UCSD-AML1 (cell line): ENCODE measurements at regions not wholly inside any gene's neighbourhood (a gene's known extent, or its start where the extent isn't known, plus 50 kb on each side); places are given as distances from the start of the nearest gene placed in this dataset.

Experiments used
- DNase-seq: peaks from one replicate; lab custom pipeline; 2025; ENCODE audit not compliant: unreplicated experiment; lab: John Stamatoyannopoulos, UW

GRCh38 chr1:82931006-82931405, 1067.9 kb downstream of the TTLL7 start:
- no peak for DNase-seq

- no peak for DNase-seq
Observed at GRCh38 chr1:82927753-82928152, 1071.2 kb downstream of the TTLL7 start.

DNA sequence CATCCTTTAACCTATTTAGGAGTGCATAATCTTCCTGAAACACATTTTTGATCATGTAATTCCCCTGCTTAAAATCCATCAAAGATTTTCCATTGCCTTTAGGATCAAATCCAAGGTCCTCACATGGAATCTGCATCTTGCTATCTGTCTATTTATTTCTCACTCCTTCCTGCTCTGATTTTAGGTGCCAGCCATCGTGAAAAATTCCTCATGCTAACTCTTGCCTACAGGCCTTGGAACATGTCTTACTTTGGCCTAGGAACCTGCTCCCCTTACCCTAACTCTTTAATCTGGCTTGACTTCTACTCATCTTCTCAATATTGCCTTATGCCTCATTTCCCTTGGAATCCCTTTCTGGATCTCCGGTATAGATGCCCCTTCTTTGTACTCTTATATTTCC, 1074.3 kb downstream of the TTLL7 start:
- DNase-seq: no peak

DNA sequence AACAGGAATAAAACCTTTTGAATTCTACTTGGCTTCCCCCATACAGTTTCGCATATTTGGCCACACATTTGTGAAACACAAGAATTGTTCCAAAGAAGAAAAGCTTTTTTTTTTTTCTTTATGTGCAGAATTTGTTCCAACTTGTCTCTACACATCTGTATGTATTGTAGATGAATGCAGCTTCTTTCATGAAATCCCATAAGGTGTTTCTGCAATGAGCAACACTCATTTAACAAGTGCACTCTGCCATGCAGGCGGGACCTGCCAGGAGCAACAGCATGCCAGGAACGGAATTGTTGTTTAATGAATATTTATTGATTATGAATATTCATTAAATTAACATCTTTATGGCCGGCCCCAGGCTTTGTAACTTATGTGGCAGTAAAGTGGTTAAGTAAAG, 1075.0 kb downstream of the TTLL7 start:
- DNase-seq: no peak

GRCh38 chr1:82921759-82922158, 1077.2 kb downstream of the TTLL7 start:
- DNase-seq: no peak

- DNase-seq: peak; percentile 10
Observed at GRCh38 chr1:82920418-82921248, 1078.3 kb downstream of the TTLL7 start.

GRCh38 chr1:82919837-82920236, 1079.1 kb downstream of the TTLL7 start:
- no peak for DNase-seq

- DNase-seq: no peak
Observed at GRCh38 chr1:82907313-82907712, 1091.6 kb downstream of the TTLL7 start.

- no peak for DNase-seq
Observed at GRCh38 chr1:82903626-82904025, 1095.3 kb downstream of the TTLL7 start.

DNA sequence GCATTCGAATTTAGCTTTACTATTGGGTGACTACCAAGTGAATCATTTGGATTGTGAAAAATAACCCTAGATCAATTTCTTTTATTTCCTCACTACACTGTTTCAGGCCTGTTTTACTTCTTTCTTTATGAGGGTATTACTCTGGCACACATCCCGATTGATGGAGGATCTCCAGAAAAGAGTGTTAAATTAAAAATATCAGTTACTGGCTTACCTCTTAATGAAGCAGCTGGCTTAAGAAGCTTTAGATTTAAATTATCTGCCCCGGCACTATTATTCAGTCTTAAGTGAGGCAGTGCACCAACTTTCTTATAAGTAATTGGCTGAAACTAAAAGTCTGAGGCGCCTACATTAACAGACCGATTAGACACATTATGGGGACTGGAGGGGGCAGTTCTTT, 1097.4 kb downstream of the TTLL7 start:
- DNase-seq: no peak

DNA sequence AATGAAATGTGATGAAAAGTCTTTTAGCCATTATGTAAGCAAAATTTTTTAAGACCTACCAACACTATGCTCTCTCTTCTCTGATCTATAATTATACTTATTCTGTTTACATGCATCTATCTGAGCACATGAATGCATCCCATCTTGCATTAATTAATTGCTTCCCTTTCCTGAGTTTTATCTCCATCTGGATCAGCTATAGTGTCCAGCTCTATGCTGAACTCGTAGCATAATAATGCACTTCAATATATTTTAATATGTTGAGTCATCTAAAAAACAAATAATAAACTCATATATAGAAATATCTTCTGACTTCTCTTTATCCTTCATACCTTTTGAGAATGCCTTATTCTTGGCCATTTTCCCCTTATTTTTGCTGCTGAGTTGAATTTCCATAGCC, 1097.8 kb downstream of the TTLL7 start:
- no peak for DNase-seq

DNA sequence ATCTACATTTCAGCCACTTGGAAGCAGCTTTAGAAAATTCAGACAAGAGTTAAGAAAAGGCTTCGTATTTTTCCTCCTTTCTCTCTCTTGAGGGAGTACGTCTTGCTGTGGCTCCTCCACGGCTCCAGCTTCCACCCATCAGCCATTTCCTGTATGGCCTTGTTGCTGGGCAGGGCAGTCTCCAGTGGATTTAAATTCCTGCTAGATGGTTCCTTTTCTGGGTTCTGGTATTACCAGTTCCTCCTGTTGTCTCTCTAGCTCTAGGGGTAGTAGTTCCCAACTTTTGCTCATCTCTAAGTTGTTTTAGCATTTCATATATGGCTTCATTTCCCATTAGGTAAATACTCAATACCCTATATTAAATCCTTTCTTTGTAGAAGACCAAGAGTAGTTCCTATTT, 1098.3 kb downstream of the ADGRL2 start:
- DNase-seq: peak; percentile 4

DNA sequence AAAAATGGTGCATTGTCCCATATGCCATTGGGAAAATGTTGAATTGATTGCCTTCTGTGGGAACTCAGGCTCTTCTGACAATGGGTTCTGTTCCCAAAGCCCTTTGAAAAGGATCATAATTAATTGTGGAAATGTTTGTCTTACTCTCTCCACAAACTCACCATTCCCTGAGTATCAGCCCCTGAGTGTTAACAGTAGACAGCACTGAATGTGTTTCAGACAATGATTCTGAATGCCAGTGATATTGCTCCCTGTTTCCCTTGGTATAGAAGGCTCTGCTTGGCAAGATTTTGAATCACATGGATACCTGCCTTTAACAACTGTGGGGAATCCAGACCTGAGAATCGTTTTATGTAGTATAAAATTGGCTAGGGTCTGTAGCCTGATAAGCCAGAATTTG, 1096.8 kb downstream of the ADGRL2 start:
- DNase-seq: no peak

GRCh38 chr1:82896036-82896435, 1095.3 kb downstream of the ADGRL2 start:
- no peak for DNase-seq

GRCh38 chr1:82894635-82895034, 1093.9 kb downstream of the ADGRL2 start:
- no peak for DNase-seq

DNA sequence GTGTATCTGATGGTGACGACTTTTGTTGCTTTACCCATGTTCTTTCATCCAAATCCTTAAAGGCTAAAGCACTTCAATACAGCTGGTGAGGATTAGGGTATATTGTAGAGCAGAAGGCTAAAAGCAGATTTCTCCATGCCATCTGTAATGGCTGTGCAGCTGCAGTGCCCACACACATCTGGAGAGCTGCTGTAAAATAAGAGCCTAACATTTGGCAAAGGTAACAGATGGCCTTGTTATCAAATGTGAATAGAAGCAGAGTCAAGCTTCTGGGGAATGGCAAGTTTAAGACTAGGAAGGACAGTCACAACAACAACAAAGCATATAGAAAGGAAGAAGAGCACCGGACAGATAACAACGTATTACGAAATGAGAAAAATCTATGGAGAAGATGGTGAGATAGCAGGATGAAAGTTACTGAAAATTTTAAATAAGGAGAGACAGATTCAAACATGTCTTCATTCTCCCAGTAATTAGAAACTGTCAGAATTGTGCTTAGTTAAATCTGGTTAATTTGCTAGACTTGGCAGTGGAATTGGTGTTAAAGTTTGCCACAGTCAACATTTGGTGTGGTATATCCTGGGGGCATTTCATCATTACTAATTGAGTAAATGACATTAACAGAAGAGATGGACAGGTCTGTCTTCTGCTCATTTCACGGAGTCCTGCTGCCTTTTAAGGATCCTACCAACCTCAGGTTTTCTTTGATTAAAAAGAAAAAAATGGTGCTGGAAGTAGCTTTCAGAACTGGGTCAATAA, 1093.2 kb downstream of the ADGRL2 start:
- no peak for DNase-seq

GRCh38 chr1:82880506-82880905, 1079.8 kb downstream of the ADGRL2 start:
- no peak for DNase-seq

DNA sequence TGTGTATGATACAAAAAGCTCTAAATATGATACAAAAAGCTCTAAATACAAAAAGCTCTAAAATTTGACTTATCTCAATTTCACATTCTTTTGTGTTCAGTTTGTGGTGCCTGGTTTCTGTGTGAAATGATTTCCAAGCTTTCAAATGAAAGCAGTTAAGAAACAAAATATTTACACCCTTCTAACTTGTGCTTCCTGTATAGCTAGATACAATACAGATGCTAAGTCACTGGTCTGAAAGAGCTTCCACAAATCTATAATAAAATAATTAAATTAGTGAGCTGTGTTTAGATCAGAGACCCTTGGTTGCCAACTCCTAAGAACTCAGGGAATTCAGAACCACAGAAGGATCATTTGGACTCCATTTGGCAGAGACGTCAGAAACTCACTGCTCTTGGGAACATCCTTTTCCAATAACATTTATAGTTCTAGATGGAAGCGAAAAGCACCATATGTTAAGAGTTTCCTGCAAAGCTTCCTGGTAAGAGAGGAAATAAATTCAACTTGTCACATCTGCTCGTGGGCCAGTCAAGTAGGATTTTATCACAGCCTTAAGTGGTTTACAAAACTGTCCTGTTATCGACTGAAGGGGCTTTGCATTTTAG, 1079.1 kb downstream of the ADGRL2 start:
- no peak for DNase-seq

DNA sequence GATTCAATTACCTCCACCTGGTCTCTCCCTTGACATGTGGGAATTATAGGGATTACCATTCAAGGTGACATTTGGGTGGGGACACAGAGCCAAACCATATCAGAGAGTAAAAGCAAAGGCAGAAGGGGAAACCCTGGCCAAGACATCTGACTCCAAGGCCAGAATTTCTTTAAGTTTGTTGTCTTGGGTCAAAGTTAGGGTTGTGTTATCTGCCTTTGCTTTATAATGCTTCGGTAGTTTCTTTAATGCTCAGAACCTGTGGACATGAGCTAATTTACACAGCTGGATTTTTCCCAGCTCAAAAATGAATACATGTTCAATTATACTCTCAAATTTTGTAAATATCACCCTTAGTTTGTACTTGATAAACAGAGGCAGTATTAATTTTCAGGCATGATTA, 1074.4 kb downstream of the ADGRL2 start:
- DNase-seq: no peak

- no peak for DNase-seq
Observed at GRCh38 chr1:82874041-82874440, 1073.3 kb downstream of the ADGRL2 start.

GRCh38 chr1:82870332-82870731, 1069.6 kb downstream of the ADGRL2 start:
- no peak for DNase-seq

DNA sequence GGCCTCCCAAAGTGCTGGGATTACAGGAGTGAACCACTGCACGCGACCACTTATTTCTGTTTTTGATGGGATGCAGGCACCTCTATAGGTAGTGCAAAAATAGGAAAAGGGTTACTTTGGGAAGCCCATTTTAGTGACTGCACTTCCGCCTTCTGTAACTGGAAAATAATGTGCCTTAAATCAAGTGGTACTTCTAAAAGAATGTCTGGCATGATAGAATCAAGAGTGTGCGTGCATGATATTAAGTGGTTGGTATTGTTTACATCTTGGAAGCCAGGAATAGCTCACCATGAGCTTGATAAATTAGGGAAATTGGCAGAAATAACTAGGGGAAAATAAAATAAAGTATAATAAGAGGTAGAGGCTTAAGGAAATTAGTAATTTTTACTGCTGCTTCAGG, 1067.0 kb downstream of the ADGRL2 start:
- no peak for DNase-seq
